HepG2 (cell line): ENCODE measurements at regions not wholly inside any gene's neighbourhood (a gene's known extent, or its start where the extent isn't known, plus 50 kb on each side); places are given as distances from the start of the nearest gene placed in this dataset.

Experiments used
- ATAC-seq: fragments of 200-7000 bp; cut with Tn5 transposase; 3 replicates; pipeline ENCODE4 v1.9.1; 2020; ENCODE audit warnings: mild to moderate bottlenecking, moderate library complexity
- BruUV-seq: library from RNA; stranded (reverse); fragments of 400-500 nt; replicated peaks from 2 replicates; lab custom pipeline; 2021; lab: Mats Ljungman, UMichigan
- CTCF ChIA-PET: fragments of 300-600 bp; formaldehyde crosslinking; extraction: SDS; loops from one replicate; lab custom pipeline; 2021; ENCODE audit warnings: low total read pairs, inconsistent platforms, low intra/inter-chr PET ratio; lab: Yijun Ruan, JAX
- POLR2A ChIA-PET: fragments of 350-600 bp; sonication (Branson Sonifier 250); formaldehyde crosslinking; loops from one replicate; lab custom pipeline; 2020; ENCODE audit warnings: antibody characterized with exemption, inconsistent platforms; lab: Yijun Ruan, JAX
- DNase-seq: peaks from one replicate; pipeline ENCODE4 v3.0.0-alpha.2; 2015; ENCODE audit warnings: low spot score
- FAIRE-seq: peaks from 3 replicates; lab custom pipeline; 2011; peaks lifted over from hg19 to GRCh38; lab: Jason Lieb, UNC
- H2AFZ ChIP-seq: one replicate; pipeline ENCODE4 v1.6.1; 2011; ENCODE audit warnings: low read length, inconsistent platforms
- H3K27ac ChIP-seq: fragments of 300-600 bp; 3 replicates; pipeline ENCODE4 v1.8.0; 2011; ENCODE audit warnings: mixed run types, mild to moderate bottlenecking, mixed read lengths, low read length, inconsistent platforms; ENCODE audit not compliant: insufficient read depth; ENCODE audit errors: extremely low read length
- H3K27me3 ChIP-seq, 2 experiments: fragments of 200-600 bp in 1 of 2; 2 replicates in 1 of 2; 3 replicates in 1 of 2; pipeline versions ENCODE4 v1.6.0 to v1.8.0; 2011; ENCODE audit warnings: low read length in 2 of 2, mild to moderate bottlenecking in 2 of 2, moderate library complexity in 2 of 2, inconsistent platforms in 1 of 2; ENCODE audit not compliant: insufficient read depth in 2 of 2, control insufficient read depth in 1 of 2
- H3K36me3 ChIP-seq, 2 experiments: fragments of 200-600 bp in 1 of 2; replicated peaks in 1 of 2; 2 replicates in 1 of 2; 3 replicates in 1 of 2; pipeline versions ENCODE4 v1.5.1 to v1.8.0; 2011; ENCODE audit warnings: low read length in 2 of 2, inconsistent platforms in 1 of 2; ENCODE audit not compliant: insufficient read depth in 2 of 2, control insufficient read depth in 1 of 2
- H3K4me1 ChIP-seq: 2 replicates; pipeline ENCODE4 v1.5.1; 2012; ENCODE audit warnings: low read length, inconsistent platforms; ENCODE audit not compliant: insufficient read depth
- H3K4me2 ChIP-seq: 2 replicates; pipeline ENCODE4 v1.6.0; 2011; ENCODE audit warnings: low read depth, low read length, inconsistent platforms
- H3K4me3 ChIP-seq, 3 experiments: fragments of 200-600 bp in 1 of 3; sonication (generic), shearing (Covaris generic) in 1 of 3; replicated peaks in 1 of 3; 2 replicates each; pipeline ENCODE4 v1.5.1; 2011 to 2016; ENCODE audit warnings: low read length in 3 of 3, inconsistent platforms in 2 of 3, low read depth in 2 of 3, mild to moderate bottlenecking in 2 of 3, control low read depth in 1 of 3, mixed read lengths in 1 of 3; ENCODE audit not compliant: insufficient read depth in 1 of 3
- H3K79me2 ChIP-seq: one replicate; pipeline ENCODE4 v1.6.1; 2011; ENCODE audit warnings: low read length, inconsistent platforms; ENCODE audit not compliant: insufficient read depth
- H3K9ac ChIP-seq: 2 replicates; pipeline ENCODE4 v1.6.0; 2011; ENCODE audit warnings: mild to moderate bottlenecking, low read depth, low read length, inconsistent platforms; ENCODE audit not compliant: insufficient read depth
- H3K9me3 ChIP-seq: 2 replicates; pipeline ENCODE4 v1.5.1; 2012; ENCODE audit warnings: mild to moderate bottlenecking, low read length
- H4K20me1 ChIP-seq: 2 replicates; pipeline ENCODE4 v1.6.0; 2011; ENCODE audit warnings: inconsistent platforms, mild to moderate bottlenecking, low read length, moderate library complexity; ENCODE audit not compliant: insufficient read depth
- AGO1 ChIP-seq: fragments of 200-400 bp; formaldehyde crosslinking; IDR thresholded peaks from 2 replicates; pipeline ENCODE4 v1.6.1; 2017; ENCODE audit warnings: mild to moderate bottlenecking, low read depth, low read length, moderate library complexity; ENCODE audit not compliant: poor library complexity, severe bottlenecking
- ARNT2 ChIP-seq: sonication (generic); formaldehyde crosslinking; IDR thresholded peaks from 2 replicates; pipeline ENCODE4 v1.8.0; 2022; ENCODE audit warnings: mild to moderate bottlenecking, low read depth, missing genetic modification reagents, moderate library complexity
- EZH2 ChIP-seq: conservative IDR thresholded peaks from 2 replicates; pipeline ENCODE4 v1.6.1; 2012; ENCODE audit warnings: mild to moderate bottlenecking, low read depth, low read length, moderate library complexity
- MXI1 ChIP-seq: IDR thresholded peaks from 3 replicates; pipeline ENCODE4 v1.6.1; 2012; ENCODE audit warnings: low read depth, low read length, inconsistent platforms, borderline replicate concordance
- NFE2L2 ChIP-seq: fragments of 150-350 bp; IDR thresholded peaks from 2 replicates; pipeline ENCODE4 v1.6.1; 2014; ENCODE audit warnings: low read length
- NFRKB ChIP-seq: fragments of 450-650 bp; IDR thresholded peaks from 2 replicates; pipeline ENCODE4 v1.6.1; 2017
- TAF15 ChIP-seq: fragments of 200-400 bp; formaldehyde crosslinking; IDR thresholded peaks from one replicate; pipeline ENCODE4 v1.6.1; 2018; ENCODE audit warnings: mild to moderate bottlenecking, low read depth, low read length; ENCODE audit not compliant: poor library complexity, severe bottlenecking
- TP53 ChIP-seq: sonication (generic); formaldehyde crosslinking; conservative IDR thresholded peaks from 2 replicates; pipeline ENCODE4 v1.4.0; 2020; ENCODE audit warnings: missing genetic modification reagents
- ZNF431 ChIP-seq: sonication (generic); formaldehyde crosslinking; IDR thresholded peaks from 2 replicates; pipeline ENCODE4 v1.9.0; 2022; ENCODE audit warnings: missing genetic modification reagents, low read depth, mild to moderate bottlenecking, borderline replicate concordance
- ZSCAN25 ChIP-seq: sonication (generic); formaldehyde crosslinking; IDR thresholded peaks from 2 replicates; pipeline ENCODE4 v1.8.0; 2022; ENCODE audit warnings: mild to moderate bottlenecking, missing genetic modification reagents
- in situ Hi-C: cut with HindIII; loops from 2 replicates; pipeline ENCODE4 v1.10.0; 2017; ENCODE audit warnings: low pct_unique_long_range_greater_than_20kb; ENCODE audit not compliant: extremely low pct_ligation_motif_present
- intact Hi-C: fragments of 100-400 bp; cut with micrococcal nuclease; formaldehyde crosslinking; loops from one replicate; pipeline ENCODE4 v1.10.0; 2022; ENCODE audit not compliant: unreplicated experiment
- TF ChIP-seq, protein P1 (sequence below): sonication (generic); formaldehyde crosslinking; IDR thresholded peaks from 2 replicates; pipeline ENCODE4 v1.4.0; 2020; ENCODE audit warnings: missing genetic modification reagents
- TF ChIP-seq, protein P2 (sequence below): sonication (generic); formaldehyde crosslinking; IDR thresholded peaks from 2 replicates; pipeline ENCODE4 v1.8.0; 2022; ENCODE audit warnings: mild to moderate bottlenecking, missing genetic modification reagents
- TF ChIP-seq, protein P3 (sequence below): fragments of 450-650 bp; IDR thresholded peaks from 2 replicates; pipeline ENCODE4 v1.6.1; 2016

DNA sequence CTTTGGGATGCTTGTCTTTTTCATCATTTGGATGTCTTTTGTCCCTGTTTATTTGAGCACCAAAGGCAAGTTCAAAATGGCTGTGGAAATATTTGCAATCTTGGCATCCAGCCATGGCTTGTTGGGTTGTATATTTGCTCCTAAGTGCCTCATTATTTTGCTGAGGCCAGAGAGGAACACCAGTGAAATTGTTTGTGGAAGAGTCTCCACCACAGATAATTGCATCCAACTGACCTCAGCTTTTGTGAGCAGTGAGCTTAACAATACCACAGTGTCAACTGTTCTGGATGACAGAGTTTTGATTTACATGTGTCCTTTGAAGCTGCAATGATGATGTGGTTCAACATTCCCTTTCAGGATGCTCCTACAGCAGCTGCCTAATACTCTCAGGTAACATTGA, 83.0 kb upstream of the KCNAB1 start:
- POLR2A ChIA-PET: no interaction called here
- FAIRE-seq (no peak), ATAC-seq (no peak), DNase-seq (peak; percentile 11)
- Histone ChIP-seq H4K20me1 (no peaks in the 10 kb centered on the region), H3K27ac (no peak overlapping the region), H3K79me2 (no peaks in the 10 kb centered on the region), H3K9ac (no peak overlapping the region), H3K4me1 (peaks cover 6% of the 10 kb centered on the region), H3K4me3 (no peak overlapping the region), H3K27me3 (no peaks in the 10 kb centered on the region), H3K4me2 (no peak overlapping the region), H3K36me3 (no peaks in the 10 kb centered on the region), H2AFZ (no peak overlapping the region), H3K9me3 (no peaks in the 10 kb centered on the region)
- no TSS peak for BruUV-seq
- CTCF ChIA-PET: no interaction called here
- intact Hi-C loops: no loop called here
- TF ChIP-seq NFRKB (no peak), EZH2 (no peak), ZNF431 (CRISPR knock-in tag) (no peak), TAF15 (no peak), ZSCAN25 (CRISPR knock-in tag) (no peak), NFE2L2 (no peak), AGO1 (no peak), ARNT2 (CRISPR knock-in tag) (no peak), TP53 (CRISPR knock-in tag) (no peak), MXI1 (no peak)
- TF ChIP-seq, protein P1, sequence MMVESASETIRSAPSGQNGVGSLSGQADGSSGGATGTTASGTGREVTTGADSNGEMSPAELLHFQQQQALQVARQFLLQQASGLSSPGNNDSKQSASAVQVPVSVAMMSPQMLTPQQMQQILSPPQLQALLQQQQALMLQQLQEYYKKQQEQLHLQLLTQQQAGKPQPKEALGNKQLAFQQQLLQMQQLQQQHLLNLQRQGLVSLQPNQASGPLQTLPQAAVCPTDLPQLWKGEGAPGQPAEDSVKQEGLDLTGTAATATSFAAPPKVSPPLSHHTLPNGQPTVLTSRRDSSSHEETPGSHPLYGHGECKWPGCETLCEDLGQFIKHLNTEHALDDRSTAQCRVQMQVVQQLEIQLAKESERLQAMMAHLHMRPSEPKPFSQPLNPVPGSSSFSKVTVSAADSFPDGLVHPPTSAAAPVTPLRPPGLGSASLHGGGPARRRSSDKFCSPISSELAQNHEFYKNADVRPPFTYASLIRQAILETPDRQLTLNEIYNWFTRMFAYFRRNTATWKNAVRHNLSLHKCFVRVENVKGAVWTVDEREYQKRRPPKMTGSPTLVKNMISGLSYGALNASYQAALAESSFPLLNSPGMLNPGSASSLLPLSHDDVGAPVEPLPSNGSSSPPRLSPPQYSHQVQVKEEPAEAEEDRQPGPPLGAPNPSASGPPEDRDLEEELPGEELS (CRISPR knock-in tag): no peak
- TF ChIP-seq, protein P2, sequence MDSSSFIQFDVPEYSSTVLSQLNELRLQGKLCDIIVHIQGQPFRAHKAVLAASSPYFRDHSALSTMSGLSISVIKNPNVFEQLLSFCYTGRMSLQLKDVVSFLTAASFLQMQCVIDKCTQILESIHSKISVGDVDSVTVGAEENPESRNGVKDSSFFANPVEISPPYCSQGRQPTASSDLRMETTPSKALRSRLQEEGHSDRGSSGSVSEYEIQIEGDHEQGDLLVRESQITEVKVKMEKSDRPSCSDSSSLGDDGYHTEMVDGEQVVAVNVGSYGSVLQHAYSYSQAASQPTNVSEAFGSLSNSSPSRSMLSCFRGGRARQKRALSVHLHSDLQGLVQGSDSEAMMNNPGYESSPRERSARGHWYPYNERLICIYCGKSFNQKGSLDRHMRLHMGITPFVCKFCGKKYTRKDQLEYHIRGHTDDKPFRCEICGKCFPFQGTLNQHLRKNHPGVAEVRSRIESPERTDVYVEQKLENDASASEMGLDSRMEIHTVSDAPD (CRISPR knock-in tag): no peak
- TF ChIP-seq, protein P3, sequence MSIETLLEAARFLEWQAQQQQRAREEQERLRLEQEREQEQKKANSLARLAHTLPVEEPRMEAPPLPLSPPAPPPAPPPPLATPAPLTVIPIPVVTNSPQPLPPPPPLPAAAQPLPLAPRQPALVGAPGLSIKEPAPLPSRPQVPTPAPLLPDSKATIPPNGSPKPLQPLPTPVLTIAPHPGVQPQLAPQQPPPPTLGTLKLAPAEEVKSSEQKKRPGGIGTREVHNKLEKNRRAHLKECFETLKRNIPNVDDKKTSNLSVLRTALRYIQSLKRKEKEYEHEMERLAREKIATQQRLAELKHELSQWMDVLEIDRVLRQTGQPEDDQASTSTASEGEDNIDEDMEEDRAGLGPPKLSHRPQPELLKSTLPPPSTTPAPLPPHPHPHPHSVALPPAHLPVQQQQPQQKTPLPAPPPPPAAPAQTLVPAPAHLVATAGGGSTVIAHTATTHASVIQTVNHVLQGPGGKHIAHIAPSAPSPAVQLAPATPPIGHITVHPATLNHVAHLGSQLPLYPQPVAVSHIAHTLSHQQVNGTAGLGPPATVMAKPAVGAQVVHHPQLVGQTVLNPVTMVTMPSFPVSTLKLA: no peak
- in situ Hi-C loops: no loop called here
